ENCODE measurements at regions not wholly inside any gene's neighbourhood (a gene's known extent, or its start where the extent isn't known, plus 50 kb on each side); places are given as distances from the start of the nearest gene placed in this dataset.

GRCh38 chr13:80782441-80782840 is 441.5 kb upstream of the SPRY2 start:
- Histone ChIP-seq H3K27ac (no peak overlapping the region), H3K4me1 (peaks cover 18% of the 10 kb centered on the region), H3K4me3 (no peak overlapping the region), H3K27me3 (no peaks in the 10 kb centered on the region), H3K36me3 (0 out of 2 replicates have a peak, but pooled peaks cover 2% of the 10 kb centered on the region), H3K9me3 (replicated peaks) (no peaks in the 10 kb centered on the region)
- DNase-seq: no peak

- Histone ChIP-seq H3K9me3 (replicated peaks) (0 out of 2 replicates have a peak, but pooled peaks cover 4% of the 10 kb centered on the region), H3K27ac (no peak overlapping the region), H3K27me3 (no peaks in the 10 kb centered on the region), H3K4me1 (no peaks in the 10 kb centered on the region; the same call in 1 of the 2 replicates), H3K36me3 (0 out of 2 replicates have a peak, but pooled peaks cover 2% of the 10 kb centered on the region), H3K4me3 (no peak overlapping the region)
- DNase-seq: no peak
Observed at GRCh38 chr13:80778297-80778696, 437.4 kb upstream of the SPRY2 start.

DNA sequence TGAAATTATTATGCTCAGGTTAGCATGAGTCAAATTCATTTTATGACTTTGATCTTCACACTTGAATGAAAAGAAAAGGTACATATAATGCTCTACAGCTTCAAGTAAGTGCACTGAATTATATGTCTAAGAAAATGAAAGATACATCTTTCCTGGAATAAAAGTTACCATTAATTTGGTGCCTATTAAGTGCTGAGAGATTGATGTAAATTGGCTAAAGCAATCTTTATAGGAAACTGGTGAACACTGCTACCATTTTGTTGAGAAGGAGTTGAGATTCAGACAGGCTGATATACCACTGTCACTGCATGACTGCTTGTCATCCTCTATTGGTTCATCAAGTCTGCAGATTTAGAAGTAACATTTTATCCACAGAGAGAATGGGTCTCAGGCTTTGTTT is 416.8 kb upstream of the SPRY2 start:
- no peaks in the 10 kb centered on the region for H3K27me3 ChIP-seq
- peaks cover 8% of the 10 kb centered on the region; the same call in 1 of the 2 replicates for H3K4me1 ChIP-seq
- no peak for DNase-seq
- H3K4me3 ChIP-seq: no peak overlapping the region
- no peak overlapping the region for H3K27ac ChIP-seq
- H3K36me3 ChIP-seq: no peaks in the 10 kb centered on the region
- H3K9me3 ChIP-seq (replicated peaks): no peaks in the 10 kb centered on the region

- H3K4me1 ChIP-seq: peaks cover 8% of the 10 kb centered on the region; the same call in 1 of the 2 replicates
- no peak overlapping the region for H3K27ac ChIP-seq
- no peaks in the 10 kb centered on the region for H3K36me3 ChIP-seq
- H3K4me3 ChIP-seq: no peak overlapping the region
- H3K27me3 ChIP-seq: no peaks in the 10 kb centered on the region
- no peaks in the 10 kb centered on the region; the same call in 1 of the 2 replicates for H3K9me3 ChIP-seq (replicated peaks)
- DNase-seq: no peak
Observed at GRCh38 chr13:80755910-80756309, 415.0 kb upstream of the SPRY2 start.

DNA sequence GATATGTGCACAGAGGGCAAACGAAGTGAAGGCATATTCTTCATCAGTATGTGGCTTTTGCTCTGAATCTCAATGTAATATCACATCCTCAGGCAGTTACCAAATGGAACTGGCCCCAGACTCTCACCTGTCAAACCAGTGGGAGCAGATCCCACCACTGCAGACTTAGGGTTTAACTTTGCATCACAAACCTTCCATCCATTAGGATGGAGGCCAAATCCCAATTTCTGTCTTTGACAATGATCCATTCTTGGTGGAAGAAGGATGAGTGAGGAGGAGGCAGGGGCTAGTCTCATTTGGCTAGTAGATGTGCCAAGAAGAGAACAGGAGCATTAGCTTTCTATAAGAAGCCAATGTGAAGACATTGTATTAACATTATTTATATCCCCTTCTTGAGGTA is 413.5 kb upstream of the SPRY2 start:
- Histone ChIP-seq H3K27ac (no peak overlapping the region), H3K4me1 (peaks cover 8% of the 10 kb centered on the region; the same call in 1 of the 2 replicates), H3K4me3 (no peak overlapping the region), H3K36me3 (no peaks in the 10 kb centered on the region), H3K27me3 (no peaks in the 10 kb centered on the region), H3K9me3 (replicated peaks) (no peaks in the 10 kb centered on the region; the same call in 1 of the 2 replicates)
- no peak for DNase-seq

DNA sequence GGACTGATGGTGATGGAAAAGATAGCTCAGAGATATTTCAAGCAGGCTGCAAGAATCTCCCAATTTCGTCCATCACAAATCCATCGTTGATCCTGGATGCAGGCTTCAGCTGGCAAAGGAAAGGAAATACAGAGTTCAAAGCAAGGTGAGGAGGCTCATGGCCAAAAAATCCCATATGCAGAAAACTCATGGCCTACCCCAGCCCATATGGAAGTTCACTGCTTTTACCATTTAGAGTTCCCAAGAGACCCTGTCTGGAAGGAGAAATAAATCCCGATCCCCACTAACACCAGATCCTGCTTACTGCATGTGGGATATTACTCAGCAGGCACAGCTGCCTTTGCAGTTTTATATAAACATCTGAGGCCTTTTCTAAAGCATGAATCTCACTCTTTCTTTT is 412.9 kb upstream of the SPRY2 start:
- no peak overlapping the region for H3K4me3 ChIP-seq
- no peaks in the 10 kb centered on the region; the same call in 1 of the 2 replicates for H3K9me3 ChIP-seq (replicated peaks)
- DNase-seq: peak; percentile 12 to 48
- H3K4me1 ChIP-seq: peaks cover 8% of the 10 kb centered on the region; the same call in 1 of the 2 replicates
- H3K36me3 ChIP-seq: no peaks in the 10 kb centered on the region
- no peak overlapping the region for H3K27ac ChIP-seq
- H3K27me3 ChIP-seq: no peaks in the 10 kb centered on the region

GRCh38 chr13:80751854-80752253 is 410.9 kb upstream of the SPRY2 start:
- no peaks in the 10 kb centered on the region for H3K36me3 ChIP-seq
- H3K27ac ChIP-seq: no peak overlapping the region
- peaks cover 8% of the 10 kb centered on the region; the same call in 1 of the 2 replicates for H3K4me1 ChIP-seq
- H3K9me3 ChIP-seq (replicated peaks): no peaks in the 10 kb centered on the region; the same call in 1 of the 2 replicates
- H3K27me3 ChIP-seq: no peaks in the 10 kb centered on the region
- H3K4me3 ChIP-seq: no peak overlapping the region
- DNase-seq: no peak

- Histone ChIP-seq H3K36me3 (no peaks in the 10 kb centered on the region), H3K4me1 (peaks cover 5% of the 10 kb centered on the region), H3K9me3 (replicated peaks) (no peaks in the 10 kb centered on the region), H3K4me3 (no peak overlapping the region), H3K27me3 (no peaks in the 10 kb centered on the region), H3K27ac (no peak overlapping the region)
- DNase-seq: no peak
Observed at GRCh38 chr13:80744147-80744914, 403.4 kb upstream of the SPRY2 start.

DNA sequence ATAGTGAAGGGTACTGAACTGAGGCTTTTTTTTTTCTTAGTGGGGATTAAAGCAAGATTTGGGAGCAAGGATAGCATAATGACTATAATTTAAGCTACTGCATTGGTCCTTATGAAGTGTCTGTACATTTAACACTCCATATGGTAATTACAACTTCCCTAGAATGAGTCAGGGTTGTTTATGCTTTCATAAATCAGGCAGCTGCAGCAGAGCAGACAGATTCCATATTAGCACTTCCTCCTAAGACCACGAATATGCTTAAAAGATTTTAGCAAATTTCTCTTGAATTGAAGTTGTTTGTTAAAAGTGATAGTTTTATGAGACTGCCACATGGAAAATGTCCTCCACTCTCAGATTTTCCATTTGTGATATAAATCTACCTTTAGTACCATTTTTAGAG is 401.1 kb upstream of the SPRY2 start:
- H3K36me3 ChIP-seq: no peaks in the 10 kb centered on the region
- H3K27ac ChIP-seq: peak overlapping the region; percentile 19; the same call in 1 of the 2 replicates
- DNase-seq: peak in 1 of 2 experiments; percentile 36
- peaks cover 5% of the 10 kb centered on the region for H3K4me1 ChIP-seq
- no peak overlapping the region for H3K4me3 ChIP-seq
- H3K27me3 ChIP-seq: no peaks in the 10 kb centered on the region
- H3K9me3 ChIP-seq (replicated peaks): no peaks in the 10 kb centered on the region

DNA sequence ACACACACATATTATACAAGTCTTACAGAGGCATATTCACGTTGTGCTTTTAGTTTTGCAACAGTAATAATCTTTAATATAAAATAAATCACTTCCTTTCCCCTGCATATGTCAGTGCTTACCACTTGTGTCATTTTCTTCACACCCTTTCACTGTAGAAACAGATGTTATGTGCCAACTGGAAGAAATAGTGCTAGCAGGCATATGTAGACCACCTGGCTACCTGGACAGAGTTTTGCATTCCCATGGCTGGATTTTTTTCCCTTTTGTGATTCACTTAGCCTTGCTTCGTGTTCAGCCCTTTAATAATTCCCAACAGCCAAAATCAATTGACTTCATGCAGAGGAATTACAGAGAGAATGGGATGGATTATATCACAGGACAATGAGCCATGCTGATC is 399.1 kb upstream of the SPRY2 start:
- Histone ChIP-seq H3K36me3 (no peaks in the 10 kb centered on the region; the same call in 1 of the 2 replicates), H3K27me3 (no peaks in the 10 kb centered on the region), H3K9me3 (replicated peaks) (no peaks in the 10 kb centered on the region), H3K4me1 (peaks cover 5% of the 10 kb centered on the region), H3K4me3 (no peak overlapping the region), H3K27ac (no peak overlapping the region)
- no peak for DNase-seq

DNA sequence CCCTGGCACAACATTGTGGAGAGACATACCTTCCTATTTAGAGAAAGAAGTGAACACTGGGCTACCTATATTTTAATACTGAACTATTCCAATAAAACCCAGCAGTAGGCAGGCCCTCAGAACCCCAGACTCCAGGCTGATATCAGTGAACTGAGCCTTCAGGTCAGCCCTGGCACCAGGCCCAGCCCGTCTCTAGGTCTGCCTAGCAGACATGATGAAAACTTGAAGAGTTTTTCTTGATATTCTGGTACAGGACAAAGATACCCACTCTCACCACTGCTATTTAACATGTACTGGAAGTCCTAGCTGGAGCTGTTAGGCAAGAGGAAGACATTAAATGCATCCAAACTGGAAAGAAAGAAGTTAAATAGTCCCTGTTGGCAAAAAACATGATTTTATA is 396.6 kb upstream of the SPRY2 start:
- H3K9me3 ChIP-seq (replicated peaks): no peaks in the 10 kb centered on the region
- no peak overlapping the region for H3K4me3 ChIP-seq
- no peaks in the 10 kb centered on the region; the same call in 1 of the 2 replicates for H3K36me3 ChIP-seq
- DNase-seq: no peak
- no peak overlapping the region for H3K27ac ChIP-seq
- peaks cover 5% of the 10 kb centered on the region for H3K4me1 ChIP-seq
- no peaks in the 10 kb centered on the region for H3K27me3 ChIP-seq

GRCh38 chr13:80727321-80727975 is 386.5 kb upstream of the SPRY2 start:
- Histone ChIP-seq H3K36me3 (no peaks in the 10 kb centered on the region), H3K27ac (no peak overlapping the region), H3K4me1 (no peaks in the 10 kb centered on the region), H3K4me3 (no peak overlapping the region), H3K9me3 (replicated peaks) (no peaks in the 10 kb centered on the region), H3K27me3 (no peaks in the 10 kb centered on the region)
- no peak for DNase-seq

DNA sequence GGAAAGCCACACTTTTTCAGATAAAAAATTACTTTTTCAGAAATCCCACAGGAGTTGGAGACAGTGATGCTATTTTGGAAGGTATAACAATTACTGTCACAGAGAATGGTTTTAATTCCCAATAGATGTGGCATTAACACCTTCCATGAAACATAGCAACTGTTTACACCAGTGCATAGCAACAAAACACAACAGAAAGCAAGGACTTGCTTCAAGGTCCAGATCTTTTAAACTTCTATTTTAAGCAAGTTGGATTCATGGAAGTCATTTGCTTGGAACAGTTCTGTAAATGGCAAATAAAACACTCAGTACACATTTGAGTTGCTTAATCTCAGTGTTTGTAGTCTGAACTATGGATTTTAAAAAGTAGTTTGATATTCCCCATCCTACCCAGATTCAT is 385.9 kb upstream of the SPRY2 start:
- Histone ChIP-seq H3K27ac (no peak overlapping the region), H3K4me1 (no peaks in the 10 kb centered on the region), H3K4me3 (no peak overlapping the region), H3K36me3 (no peaks in the 10 kb centered on the region), H3K27me3 (no peaks in the 10 kb centered on the region), H3K9me3 (replicated peaks) (no peaks in the 10 kb centered on the region)
- no peak for DNase-seq

DNA sequence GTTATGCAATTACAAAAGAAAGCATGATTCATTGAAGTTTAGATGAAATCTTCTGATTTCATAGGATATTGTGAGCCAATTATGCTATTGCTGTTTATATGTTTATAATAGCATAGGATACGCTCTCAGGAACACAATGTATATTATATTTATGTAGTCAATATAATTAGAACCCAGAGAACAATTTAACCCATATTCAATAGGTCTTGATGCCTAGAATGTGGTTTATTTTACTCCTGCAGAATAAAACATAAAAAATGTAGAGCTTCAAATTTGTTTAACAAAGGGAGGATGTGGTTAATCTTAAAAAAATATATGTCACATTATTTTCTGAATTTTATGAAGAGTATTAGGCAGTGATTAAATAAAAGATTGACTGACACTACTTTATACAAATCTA is 380.8 kb upstream of the SPRY2 start:
- Histone ChIP-seq H3K36me3 (no peaks in the 10 kb centered on the region), H3K4me3 (no peak overlapping the region), H3K27ac (no peak overlapping the region), H3K4me1 (0 out of 2 replicates have a peak, but pooled peaks cover 3% of the 10 kb centered on the region), H3K9me3 (replicated peaks) (no peaks in the 10 kb centered on the region), H3K27me3 (no peaks in the 10 kb centered on the region)
- DNase-seq: no peak

DNA sequence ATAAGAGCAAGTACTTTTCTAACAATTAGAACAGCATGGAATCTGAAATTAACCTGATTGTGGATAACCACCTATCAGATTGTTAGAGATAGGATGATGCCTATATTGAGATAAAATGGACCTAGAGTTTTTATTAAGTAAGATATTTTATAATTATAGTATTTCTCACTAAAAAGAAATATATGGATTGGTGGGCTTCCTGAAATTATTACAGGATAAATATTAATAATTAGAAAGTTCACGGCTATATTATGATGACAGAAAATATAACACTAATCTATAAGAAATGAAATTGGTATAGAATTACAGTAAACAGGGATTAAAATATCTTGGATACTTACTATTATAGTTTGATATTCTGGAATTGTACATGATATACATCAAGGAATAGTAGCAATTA is 378.0 kb upstream of the SPRY2 start:
- no peaks in the 10 kb centered on the region for H3K27me3 ChIP-seq
- no peaks in the 10 kb centered on the region for H3K36me3 ChIP-seq
- no peak overlapping the region for H3K4me3 ChIP-seq
- H3K27ac ChIP-seq: no peak overlapping the region
- no peaks in the 10 kb centered on the region for H3K9me3 ChIP-seq (replicated peaks)
- DNase-seq: no peak
- H3K4me1 ChIP-seq: 0 out of 2 replicates have a peak, but pooled peaks cover 3% of the 10 kb centered on the region
